ENCODE measurements at regions not wholly inside any gene's neighbourhood (a gene's known extent, or its start where the extent isn't known, plus 50 kb on each side); places are given as distances from the start of the nearest gene placed in this dataset.

GRCh38 chr1:164033782-164034181, 525.2 kb upstream of the PBX1 start:
- Histone ChIP-seq H3K36me3 (no peaks in the 10 kb centered on the region), H3K4me1 (replicated peaks) (no peaks in the 10 kb centered on the region), H3K9me3 (no peaks in the 10 kb centered on the region), H3K4me3 (no peak overlapping the region), H3K27me3 (replicated peaks; ENCODE audit: insufficient read depth) (no peaks in the 10 kb centered on the region), H3K27ac (no peak overlapping the region)
- 32% methylated on average over 1 of the region's 1 CpG for WGBS
- TF ChIP-seq, protein P1, sequence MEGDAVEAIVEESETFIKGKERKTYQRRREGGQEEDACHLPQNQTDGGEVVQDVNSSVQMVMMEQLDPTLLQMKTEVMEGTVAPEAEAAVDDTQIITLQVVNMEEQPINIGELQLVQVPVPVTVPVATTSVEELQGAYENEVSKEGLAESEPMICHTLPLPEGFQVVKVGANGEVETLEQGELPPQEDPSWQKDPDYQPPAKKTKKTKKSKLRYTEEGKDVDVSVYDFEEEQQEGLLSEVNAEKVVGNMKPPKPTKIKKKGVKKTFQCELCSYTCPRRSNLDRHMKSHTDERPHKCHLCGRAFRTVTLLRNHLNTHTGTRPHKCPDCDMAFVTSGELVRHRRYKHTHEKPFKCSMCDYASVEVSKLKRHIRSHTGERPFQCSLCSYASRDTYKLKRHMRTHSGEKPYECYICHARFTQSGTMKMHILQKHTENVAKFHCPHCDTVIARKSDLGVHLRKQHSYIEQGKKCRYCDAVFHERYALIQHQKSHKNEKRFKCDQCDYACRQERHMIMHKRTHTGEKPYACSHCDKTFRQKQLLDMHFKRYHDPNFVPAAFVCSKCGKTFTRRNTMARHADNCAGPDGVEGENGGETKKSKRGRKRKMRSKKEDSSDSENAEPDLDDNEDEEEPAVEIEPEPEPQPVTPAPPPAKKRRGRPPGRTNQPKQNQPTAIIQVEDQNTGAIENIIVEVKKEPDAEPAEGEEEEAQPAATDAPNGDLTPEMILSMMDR (IDR thresholded peaks at IDR 0.05), result no peak
- TF ChIP-seq POLR2A (IDR thresholded peaks at IDR 0.05) (no peak), POLR2AphosphoS5 (IDR thresholded peaks at IDR 0.05) (no peak)
- intact Hi-C loops (cut with DNase I), result no loop called here
- DNase-seq (ENCODE audit: low spot score), result no peak

- H3K4me3 ChIP-seq, result no peak overlapping the region
- DNase-seq (ENCODE audit: low spot score), result no peak
- no peak for TF ChIP-seq POLR2A (IDR thresholded peaks at IDR 0.05)
- TF ChIP-seq, protein P1 (IDR thresholded peaks at IDR 0.05), result no peak
- TF ChIP-seq POLR2AphosphoS5 (IDR thresholded peaks at IDR 0.05), result no peak
- no peak overlapping the region for H3K27ac ChIP-seq
- H3K4me1 ChIP-seq (replicated peaks), result no peaks in the 10 kb centered on the region
- H3K27me3 ChIP-seq (replicated peaks; ENCODE audit: insufficient read depth), result no peaks in the 10 kb centered on the region
- no peaks in the 10 kb centered on the region for H3K36me3 ChIP-seq
- H3K9me3 ChIP-seq, result no peaks in the 10 kb centered on the region
- WGBS, result 94% methylated on average over 1 of the region's 1 CpG
- intact Hi-C loops (cut with DNase I), result no loop called here
These were observed 518.2 kb upstream of the PBX1 start for GRCh38 chr1:164040754-164041153.

GRCh38 chr1:164051782-164052181, 507.2 kb upstream of the PBX1 start:
- no peak for DNase-seq (ENCODE audit: low spot score)

DNA sequence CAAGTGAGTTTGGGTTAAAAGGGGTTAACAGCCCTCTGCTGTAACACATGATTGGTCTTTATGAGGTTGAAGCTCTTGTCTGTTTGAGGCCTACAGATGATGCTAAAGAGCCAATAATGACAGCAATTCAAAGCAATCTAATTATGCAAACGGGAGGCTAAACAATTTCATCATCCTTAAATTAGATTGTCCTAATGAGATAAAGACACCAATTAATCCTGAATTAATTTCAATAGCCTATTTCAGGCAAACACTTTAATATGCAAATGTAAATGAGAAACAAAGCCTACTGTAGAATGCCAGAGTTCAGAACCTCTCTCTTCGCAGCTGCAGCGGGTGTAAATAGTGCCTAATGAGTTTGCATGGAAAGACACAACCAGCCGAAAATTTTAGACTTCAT, 504.7 kb upstream of the PBX1 start:
- H3K27ac ChIP-seq, result no peak overlapping the region
- no peak for DNase-seq (ENCODE audit: low spot score)
- WGBS, result 70% methylated on average over 4 of the region's 4 CpGs
- H3K4me1 ChIP-seq (replicated peaks), result no peaks in the 10 kb centered on the region
- H3K27me3 ChIP-seq (replicated peaks; ENCODE audit: insufficient read depth), result no peaks in the 10 kb centered on the region
- intact Hi-C loops (cut with DNase I), result no loop called here
- no peaks in the 10 kb centered on the region for H3K9me3 ChIP-seq
- no peaks in the 10 kb centered on the region for H3K36me3 ChIP-seq
- no peak overlapping the region for H3K4me3 ChIP-seq
- TF ChIP-seq POLR2A (IDR thresholded peaks at IDR 0.05) (no peak), POLR2AphosphoS5 (IDR thresholded peaks at IDR 0.05) (no peak)
- TF ChIP-seq, protein P1 (IDR thresholded peaks at IDR 0.05), result no peak

More at GRCh38 chr1:164051782-164052181, 507.2 kb upstream of the PBX1 start:
- intact Hi-C loops (cut with DNase I), result no loop called here
- Histone ChIP-seq H3K27me3 (replicated peaks; ENCODE audit: insufficient read depth) (no peaks in the 10 kb centered on the region), H3K36me3 (no peaks in the 10 kb centered on the region), H3K4me3 (no peak overlapping the region), H3K4me1 (replicated peaks) (no peaks in the 10 kb centered on the region), H3K27ac (no peak overlapping the region), H3K9me3 (no peaks in the 10 kb centered on the region)
- 17% methylated on average over 1 of the region's 1 CpG for WGBS
- no peak for TF ChIP-seq POLR2AphosphoS5 (IDR thresholded peaks at IDR 0.05)

GRCh38 chr1:164058198-164058597, 500.8 kb upstream of the PBX1 start:
- Histone ChIP-seq H3K4me3 (no peak overlapping the region), H3K27ac (no peak overlapping the region), H3K9me3 (no peaks in the 10 kb centered on the region), H3K36me3 (no peaks in the 10 kb centered on the region), H3K4me1 (replicated peaks) (no peaks in the 10 kb centered on the region), H3K27me3 (replicated peaks; ENCODE audit: insufficient read depth) (no peaks in the 10 kb centered on the region)
- WGBS, result 48% methylated on average over 4 of the region's 4 CpGs
- TF ChIP-seq, protein P1 (IDR thresholded peaks at IDR 0.05), result no peak
- TF ChIP-seq POLR2AphosphoS5 (IDR thresholded peaks at IDR 0.05), result no peak
- no peak for TF ChIP-seq POLR2A (IDR thresholded peaks at IDR 0.05)
- intact Hi-C loops (cut with DNase I), result no loop called here
- no peak for DNase-seq (ENCODE audit: low spot score)

Measured in prostate gland (tissue), 2 donors.